A549 (cell line): ENCODE measurements at regions not wholly inside any gene's neighbourhood (a gene's known extent, or its start where the extent isn't known, plus 50 kb on each side); places are given as distances from the start of the nearest gene placed in this dataset.

Source experiments
- CEBPB ChIP-seq, 2 experiments: fragments of >200 bp in 1 of 2; sonication (Bioruptor Twin) in 1 of 2; formaldehyde crosslinking in 1 of 2; IDR thresholded peaks; 2 replicates each; pipeline ENCODE4 v1.6.1; 2012 to 2016
- EHMT2 ChIP-seq: fragments of 200-600 bp; sonication (generic); IDR thresholded peaks from 2 replicates; pipeline ENCODE4 v1.6.1; 2016; ENCODE audit warnings: antibody characterized with exemption, low read depth, mild to moderate bottlenecking, moderate library complexity
- EP300 ChIP-seq, 2 experiments: fragments of >200 bp; sonication (Bioruptor Twin); formaldehyde crosslinking; IDR thresholded peaks; 2 replicates in 1 of 2; 3 replicates in 1 of 2; pipeline ENCODE4 v1.6.1; 2016 to 2017
- POLR2A ChIP-seq: IDR thresholded peaks from 2 replicates; pipeline ENCODE4 v1.6.1; 2012; ENCODE audit warnings: mild to moderate bottlenecking, low read length
- POLR2AphosphoS2 ChIP-seq: conservative IDR thresholded peaks from 2 replicates; pipeline ENCODE4 v1.6.1; 2012; ENCODE audit warnings: low read length, improper control_type of control experiment, inconsistent platforms
- RAD21 ChIP-seq, 2 experiments: fragments of >200 bp in 1 of 2; sonication (Bioruptor Twin) in 1 of 2; formaldehyde crosslinking in 1 of 2; IDR thresholded peaks in 1 of 2; conservative IDR thresholded peaks in 1 of 2; 2 replicates in 1 of 2; 3 replicates in 1 of 2; pipeline ENCODE4 v1.6.1; 2012 to 2018; ENCODE audit warnings: inconsistent platforms in 1 of 2
- TF ChIP-seq, protein P1 (sequence below): fragments of >200 bp; sonication (Bioruptor Twin); formaldehyde crosslinking; IDR thresholded peaks from 3 replicates; pipeline ENCODE4 v1.5.1; 2016

DNA sequence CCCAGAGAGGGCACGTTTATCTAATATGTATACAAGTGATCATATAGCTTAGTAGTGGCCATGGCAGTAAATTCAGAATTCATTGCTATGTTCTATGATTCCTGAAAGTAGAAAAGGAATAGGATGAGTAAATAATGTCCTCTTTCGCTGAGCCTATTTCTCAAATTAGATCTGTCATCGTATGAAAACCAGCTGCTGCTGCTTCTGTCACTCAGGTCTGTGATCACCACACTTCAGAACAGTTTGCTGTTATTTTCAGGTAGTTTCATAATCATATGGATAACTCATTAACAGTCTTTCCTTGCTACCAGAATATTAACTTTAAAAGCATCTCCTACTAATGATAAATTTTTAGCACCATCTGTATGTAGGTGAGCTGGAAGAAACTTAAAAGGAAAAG lies 289.1 kb upstream of the AZI2 start:
- no peak for TF ChIP-seq POLR2A
- no peak for TF ChIP-seq RAD21 (conservative IDR thresholded peaks at IDR 0.05 in 1 of 2, IDR thresholded peaks at IDR 0.05 in 1 of 2)
- TF ChIP-seq POLR2AphosphoS2, result no peak
- TF ChIP-seq, protein P1, sequence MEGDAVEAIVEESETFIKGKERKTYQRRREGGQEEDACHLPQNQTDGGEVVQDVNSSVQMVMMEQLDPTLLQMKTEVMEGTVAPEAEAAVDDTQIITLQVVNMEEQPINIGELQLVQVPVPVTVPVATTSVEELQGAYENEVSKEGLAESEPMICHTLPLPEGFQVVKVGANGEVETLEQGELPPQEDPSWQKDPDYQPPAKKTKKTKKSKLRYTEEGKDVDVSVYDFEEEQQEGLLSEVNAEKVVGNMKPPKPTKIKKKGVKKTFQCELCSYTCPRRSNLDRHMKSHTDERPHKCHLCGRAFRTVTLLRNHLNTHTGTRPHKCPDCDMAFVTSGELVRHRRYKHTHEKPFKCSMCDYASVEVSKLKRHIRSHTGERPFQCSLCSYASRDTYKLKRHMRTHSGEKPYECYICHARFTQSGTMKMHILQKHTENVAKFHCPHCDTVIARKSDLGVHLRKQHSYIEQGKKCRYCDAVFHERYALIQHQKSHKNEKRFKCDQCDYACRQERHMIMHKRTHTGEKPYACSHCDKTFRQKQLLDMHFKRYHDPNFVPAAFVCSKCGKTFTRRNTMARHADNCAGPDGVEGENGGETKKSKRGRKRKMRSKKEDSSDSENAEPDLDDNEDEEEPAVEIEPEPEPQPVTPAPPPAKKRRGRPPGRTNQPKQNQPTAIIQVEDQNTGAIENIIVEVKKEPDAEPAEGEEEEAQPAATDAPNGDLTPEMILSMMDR, result no peak
- TF ChIP-seq EP300 (IDR thresholded peaks at IDR 0.05), result no peak
- TF ChIP-seq CEBPB (IDR thresholded peaks at IDR 0.05), result no peak
- no peak for TF ChIP-seq EHMT2
